CD4-positive, CD25-positive, alpha-beta regulatory T cell (primary cell): ENCODE measurements at regions not wholly inside any gene's neighbourhood (a gene's known extent, or its start where the extent isn't known, plus 50 kb on each side); places are given as distances from the start of the nearest gene placed in this dataset.
A peak's percentile ranks its signal among the peaks of the same experiment; 100 is the strongest.

ENCODE experiments used
- ATAC-seq, 2 donors: fragments of 150-1000 bp; cut with Tn5 transposase; one replicate each; pipeline ENCODE4 v1.10.0; 2021; ENCODE audit warnings: low read depth in 2 of 2, moderate number of reproducible peaks in 2 of 2, moderate library complexity in 1 of 2
- DNase-seq, 3 donors: peaks; one replicate each; pipeline versions ENCODE4 v3.0.0 to v3.0.0-alpha.2; 2012 to 2022; ENCODE audit warnings: mixed read lengths in 1 of 3
- H3K27ac ChIP-seq: one replicate; pipeline ENCODE4 v1.7.0; 2013; ENCODE audit warnings: mild to moderate bottlenecking, low read length; ENCODE audit not compliant: insufficient read depth, poor library complexity, severe bottlenecking
- H3K27me3 ChIP-seq: one replicate; pipeline ENCODE4 v1.7.0; 2013; ENCODE audit warnings: low read length; ENCODE audit not compliant: control insufficient read depth, insufficient read depth
- H3K36me3 ChIP-seq: one replicate; pipeline ENCODE4 v1.7.0; 2013; ENCODE audit warnings: mild to moderate bottlenecking, low read length, moderate library complexity; ENCODE audit not compliant: control insufficient read depth, insufficient read depth
- H3K4me1 ChIP-seq: 2 replicates; pipeline ENCODE4 v1.7.0; 2013; ENCODE audit warnings: mild to moderate bottlenecking, low read length; ENCODE audit not compliant: insufficient read depth, control insufficient read depth, poor library complexity, severe bottlenecking
- H3K4me3 ChIP-seq: one replicate; pipeline ENCODE4 v1.7.0; 2013; ENCODE audit warnings: low read depth, mild to moderate bottlenecking, low read length, moderate library complexity
- H3K9me3 ChIP-seq, 2 experiments: 1 replicate in 1 of 2; 2 replicates in 1 of 2; pipeline ENCODE4 v1.7.0; 2013; ENCODE audit warnings: low read length in 2 of 2, mild to moderate bottlenecking in 1 of 2, moderate library complexity in 1 of 2; ENCODE audit not compliant: control insufficient read depth in 2 of 2
- H3K27ac Mint-ChIP-seq, 3 donors: one replicate each; pipeline ENCODE4 v1.8.0; 2020 to 2022; ENCODE audit warnings: mild to moderate bottlenecking in 3 of 3, mixed read lengths in 3 of 3, moderate library complexity in 2 of 3
- H3K27me3 Mint-ChIP-seq: one replicate; pipeline ENCODE4 v1.8.0; 2022; ENCODE audit warnings: mild to moderate bottlenecking, mixed read lengths
- H3K36me3 Mint-ChIP-seq: one replicate; pipeline ENCODE4 v1.8.0; 2020; ENCODE audit warnings: mixed read lengths
- H3K4me1 Mint-ChIP-seq, 4 donors: one replicate each; pipeline ENCODE4 v1.8.0; 2020 to 2022; ENCODE audit warnings: mixed read lengths in 4 of 4, mild to moderate bottlenecking in 1 of 4
- H3K4me3 Mint-ChIP-seq, 4 donors: one replicate each; pipeline ENCODE4 v1.8.0; 2020 to 2022; ENCODE audit warnings: mild to moderate bottlenecking in 4 of 4, mixed read lengths in 4 of 4, moderate library complexity in 3 of 4
- H3K9me3 Mint-ChIP-seq, 7 donors: one replicate each; pipeline ENCODE4 v1.8.0; 2020 to 2022; ENCODE audit warnings: mixed read lengths in 7 of 7, mild to moderate bottlenecking in 3 of 7, moderate library complexity in 2 of 7

DNA sequence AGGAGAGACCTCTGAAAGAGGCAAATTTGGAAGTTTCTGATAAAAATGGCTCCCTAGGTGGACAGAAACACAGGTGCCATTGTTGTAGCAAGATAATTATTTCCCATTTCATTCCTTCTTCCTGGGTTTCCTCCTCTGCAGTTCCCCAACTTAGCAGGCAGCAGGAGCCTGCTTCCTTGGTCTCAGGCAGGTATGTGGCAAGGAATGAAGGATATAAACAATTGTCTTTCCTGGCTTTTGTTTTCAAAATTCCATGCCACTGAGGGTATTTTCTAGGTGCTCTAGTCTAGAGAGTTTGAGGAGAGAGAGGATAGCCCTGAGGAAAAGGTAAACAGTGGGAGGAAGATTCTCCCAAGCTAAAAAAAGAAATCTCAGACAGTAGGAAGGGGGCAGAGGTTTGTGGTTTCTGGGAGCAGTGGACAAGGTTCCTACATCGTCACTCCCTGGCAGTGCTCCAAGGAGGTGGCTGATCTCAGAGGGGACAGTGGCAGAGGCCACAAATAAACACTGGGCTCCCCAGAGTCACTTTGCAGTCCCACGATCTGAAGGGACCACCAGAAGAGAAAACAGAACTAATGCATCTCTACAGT, 82.6 kb upstream of the IGF1 start:
- Mint-ChIP-seq H3K27ac (no peak overlapping the region), H3K4me3 (no peak overlapping the region), H3K36me3 (no peaks in the 10 kb centered on the region), H3K9me3 (peaks cover 0 to 7% (median 2%) of the 10 kb centered on the region in 7 donors), H3K4me1 (no peaks in the 10 kb centered on the region), H3K27me3 (no peaks in the 10 kb centered on the region)
- Histone ChIP-seq H3K9me3 (no peaks in the 10 kb centered on the region), H3K4me3 (no peak overlapping the region), H3K36me3 (no peaks in the 10 kb centered on the region), H3K4me1 (no peaks in the 10 kb centered on the region), H3K27me3 (no peaks in the 10 kb centered on the region), H3K27ac (no peak overlapping the region)
- ATAC-seq (no peak), DNase-seq (no peak)

DNA sequence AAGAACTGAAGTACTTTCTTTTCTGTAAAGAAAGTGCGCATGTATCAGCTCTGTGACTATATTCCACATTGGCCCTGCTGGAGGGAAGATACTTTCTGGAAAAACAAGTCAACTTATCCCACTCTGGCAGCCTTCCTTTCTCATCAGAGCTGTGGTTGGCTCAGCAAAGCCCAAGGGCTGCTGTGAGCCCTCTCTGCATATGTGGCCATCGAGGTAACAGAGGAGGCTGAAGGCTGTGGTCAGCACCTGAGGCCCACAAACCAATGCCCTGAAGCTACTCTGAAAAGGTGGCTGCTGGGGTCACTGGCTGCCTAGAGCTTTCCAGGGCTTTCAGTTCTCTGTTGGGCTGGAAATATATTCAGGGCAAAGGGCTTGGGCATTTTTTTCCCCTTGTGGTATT, 70.8 kb upstream of the IGF1 start:
- no peak for DNase-seq
- H3K36me3 ChIP-seq, result no peaks in the 10 kb centered on the region
- no peaks in the 10 kb centered on the region for H3K9me3 ChIP-seq
- no peak overlapping the region for H3K4me3 ChIP-seq
- no peaks in the 10 kb centered on the region for H3K4me1 Mint-ChIP-seq
- no peak overlapping the region for H3K4me3 Mint-ChIP-seq
- H3K27me3 ChIP-seq, result no peaks in the 10 kb centered on the region
- H3K4me1 ChIP-seq, result no peaks in the 10 kb centered on the region
- peaks cover 0 to 4% (median 0%) of the 10 kb centered on the region in 7 donors for H3K9me3 Mint-ChIP-seq
- H3K27me3 Mint-ChIP-seq, result peaks cover 5% of the 10 kb centered on the region
- H3K27ac ChIP-seq, result no peak overlapping the region
- H3K36me3 Mint-ChIP-seq, result no peaks in the 10 kb centered on the region
- no peak overlapping the region for H3K27ac Mint-ChIP-seq
- no peak for ATAC-seq

DNA sequence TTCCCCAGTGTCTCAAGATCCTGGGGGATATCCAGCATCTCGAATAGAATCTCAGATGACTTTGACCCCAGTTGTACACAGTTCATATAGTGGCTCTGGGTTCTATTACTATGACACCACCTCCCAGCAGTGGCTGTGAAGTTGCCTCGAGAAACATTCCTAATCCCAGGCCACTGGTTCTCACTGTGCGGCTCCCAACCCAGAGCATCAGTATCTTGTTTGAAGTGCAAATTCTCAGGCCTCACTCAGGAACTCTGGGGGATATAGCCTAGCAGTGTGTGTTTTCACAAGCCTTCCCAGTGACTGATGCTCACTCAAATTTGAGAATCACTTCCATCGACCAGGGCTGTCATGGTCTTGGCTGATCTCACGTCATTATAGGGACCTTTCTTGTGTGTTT, 69.3 kb upstream of the IGF1 start:
- Histone ChIP-seq H3K27me3 (no peaks in the 10 kb centered on the region), H3K36me3 (no peaks in the 10 kb centered on the region), H3K9me3 (no peaks in the 10 kb centered on the region), H3K27ac (no peak overlapping the region), H3K4me3 (no peak overlapping the region), H3K4me1 (no peaks in the 10 kb centered on the region)
- Mint-ChIP-seq H3K4me3 (no peak overlapping the region), H3K27ac (no peak overlapping the region), H3K27me3 (peaks cover 5% of the 10 kb centered on the region), H3K9me3 (peaks cover 0 to 4% (median 0%) of the 10 kb centered on the region in 7 donors), H3K4me1 (no peaks in the 10 kb centered on the region), H3K36me3 (no peaks in the 10 kb centered on the region)
- ATAC-seq (no peak), DNase-seq (no peak)

DNA sequence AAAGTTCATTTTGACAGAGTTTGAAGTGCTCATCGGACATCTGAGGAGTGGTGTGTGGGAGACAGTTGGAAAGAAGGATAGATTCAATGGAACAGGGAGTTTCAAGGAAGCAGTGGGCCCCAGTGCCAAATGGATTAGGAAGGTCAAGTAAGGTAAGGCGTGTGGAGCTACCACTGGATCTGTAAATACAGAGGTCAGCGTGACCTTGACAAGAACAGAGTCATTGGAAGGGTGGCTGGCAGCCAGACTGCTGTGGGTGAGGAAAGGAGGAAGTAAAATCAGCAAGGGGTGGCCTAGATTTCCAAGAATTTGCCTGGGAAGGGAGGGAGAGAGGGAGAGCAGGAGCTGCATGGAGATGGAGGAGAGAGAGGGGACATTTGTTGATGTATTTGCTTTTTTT, 68.2 kb upstream of the IGF1 start:
- peaks cover 10% of the 10 kb centered on the region for H3K27me3 Mint-ChIP-seq

DNA sequence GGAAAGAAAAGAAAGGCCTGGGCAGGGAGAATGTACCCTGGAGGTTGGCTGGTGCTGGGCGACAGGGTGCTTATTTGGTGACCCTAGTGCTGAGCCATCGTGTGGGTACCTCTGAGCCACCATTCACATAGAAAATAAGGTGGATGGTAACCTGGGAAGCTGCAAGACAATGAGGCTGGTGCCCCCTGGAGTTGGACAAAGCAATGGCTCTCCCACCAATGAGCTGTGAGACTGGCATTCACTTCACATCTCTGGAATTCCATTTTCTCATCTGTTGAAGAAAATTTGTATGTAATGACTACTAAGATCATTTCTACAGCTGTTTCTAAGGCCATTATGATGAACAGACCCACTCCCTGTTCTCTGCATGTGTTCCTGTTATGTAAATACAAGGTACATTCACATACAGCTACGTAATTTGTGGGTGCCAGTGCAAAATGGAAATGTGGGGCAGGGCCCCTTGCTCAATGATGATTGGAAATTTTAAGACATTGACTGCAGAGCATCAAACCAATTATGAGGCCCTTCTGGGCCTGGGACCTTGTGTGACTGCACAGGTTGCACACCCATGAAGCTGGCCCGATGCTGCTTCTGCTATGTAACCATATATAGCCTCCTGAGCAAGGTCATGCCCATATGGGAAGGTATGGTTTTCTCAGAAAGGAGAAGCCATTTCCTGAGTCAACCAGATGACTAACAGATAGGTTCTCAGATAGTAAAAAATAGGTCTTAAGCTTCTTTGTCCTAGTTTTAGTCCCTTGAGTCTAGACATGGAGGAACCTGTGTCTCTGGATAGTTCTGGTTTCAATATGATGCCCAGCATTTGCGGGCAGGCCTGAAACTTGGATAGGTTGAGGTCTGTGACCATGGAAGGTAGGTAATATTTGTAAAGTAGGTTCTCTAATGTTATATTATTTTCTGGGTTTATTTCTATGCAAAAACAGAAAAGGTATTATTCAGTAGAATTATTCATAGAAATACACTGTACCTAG, 63.4 kb upstream of the IGF1 start:
- ATAC-seq, result no peak
- DNase-seq, result peak in 1 of 3 donors; percentile 7

More for the DNA sequence above, 68.2 kb upstream of the IGF1 start:
- ATAC-seq (no peak), DNase-seq (no peak)
- no peak overlapping the region for H3K27ac Mint-ChIP-seq
- H3K27ac ChIP-seq, result no peak overlapping the region
- H3K4me1 Mint-ChIP-seq, result no peaks in the 10 kb centered on the region
- H3K36me3 ChIP-seq, result no peaks in the 10 kb centered on the region
- no peaks in the 10 kb centered on the region for H3K36me3 Mint-ChIP-seq
- H3K9me3 ChIP-seq, result no peaks in the 10 kb centered on the region
- H3K9me3 Mint-ChIP-seq, result peaks cover 0 to 4% (median 0%) of the 10 kb centered on the region in 7 donors
- H3K27me3 ChIP-seq, result no peaks in the 10 kb centered on the region
- H3K4me1 ChIP-seq, result no peaks in the 10 kb centered on the region
- no peak overlapping the region for H3K4me3 Mint-ChIP-seq
- no peak overlapping the region for H3K4me3 ChIP-seq

DNA sequence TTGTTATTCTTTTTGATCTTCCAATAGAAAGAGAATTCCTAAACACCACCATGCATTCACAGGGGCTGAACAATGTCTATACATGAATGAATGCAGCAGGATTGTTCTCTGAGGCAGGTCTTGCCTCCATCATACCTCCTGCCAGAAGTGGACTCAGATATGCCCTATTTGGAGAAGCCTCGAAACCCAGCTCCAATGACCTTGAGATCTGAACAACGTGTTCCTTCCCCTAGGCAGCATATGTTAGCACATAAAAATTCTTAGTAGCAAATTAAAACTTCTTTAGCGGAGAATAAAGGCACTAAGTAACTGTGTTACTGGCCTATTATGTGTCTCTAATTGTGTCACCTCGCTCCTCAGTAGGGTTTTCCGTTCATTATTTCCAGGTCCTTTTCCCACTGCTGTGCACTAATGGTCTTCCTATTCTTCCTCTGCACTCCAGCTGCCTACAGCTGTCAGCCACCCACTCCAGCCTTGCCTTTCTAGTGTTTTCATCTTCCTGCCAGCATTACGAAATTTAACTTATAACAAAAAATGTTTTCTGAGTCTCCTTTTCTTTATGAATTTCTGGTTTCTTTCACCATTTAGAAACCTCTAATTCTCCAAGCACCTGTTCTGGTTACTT, 62.6 kb upstream of the IGF1 start:
- no peak for DNase-seq
- no peak for ATAC-seq
- H3K9me3 Mint-ChIP-seq, result no peaks in the 10 kb centered on the region

More for the DNA sequence above, 63.4 kb upstream of the IGF1 start:
- Mint-ChIP-seq H3K4me1 (no peaks in the 10 kb centered on the region), H3K27me3 (peaks cover 12% of the 10 kb centered on the region), H3K4me3 (no peak overlapping the region), H3K27ac (no peak overlapping the region), H3K9me3 (no peaks in the 10 kb centered on the region), H3K36me3 (no peaks in the 10 kb centered on the region)
- Histone ChIP-seq H3K9me3 (no peaks in the 10 kb centered on the region), H3K36me3 (no peaks in the 10 kb centered on the region), H3K4me1 (no peaks in the 10 kb centered on the region), H3K4me3 (no peak overlapping the region), H3K27me3 (no peaks in the 10 kb centered on the region), H3K27ac (no peak overlapping the region)

DNA sequence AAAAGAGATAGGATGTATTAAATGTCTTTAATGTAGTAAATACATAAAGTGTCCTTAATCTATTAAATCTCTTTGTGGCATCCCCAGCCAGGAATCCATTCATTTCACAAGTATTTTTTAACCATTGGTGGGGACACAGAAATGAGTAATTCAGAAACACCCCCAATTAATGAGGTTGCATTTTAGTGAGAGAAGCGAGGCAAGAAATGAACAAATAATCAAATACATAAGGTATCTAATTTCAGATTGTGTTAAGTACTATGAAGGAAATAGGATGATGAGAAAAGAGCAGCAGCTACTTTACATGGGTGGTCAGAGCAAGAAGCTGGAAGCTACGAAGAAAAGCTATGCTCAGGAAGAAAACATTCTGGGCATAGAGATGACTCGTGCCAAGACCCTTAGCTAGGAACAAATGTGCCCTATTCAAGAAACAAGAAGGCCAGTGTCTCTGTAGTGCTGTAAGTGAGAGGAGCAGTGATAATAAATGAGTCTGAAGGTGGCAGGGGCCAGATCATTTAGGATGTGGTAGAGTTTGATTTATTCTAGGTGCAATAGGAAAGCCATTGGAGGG, 60.5 kb upstream of the IGF1 start:
- ATAC-seq (no peak), DNase-seq (no peak)
- Mint-ChIP-seq H3K4me3 (no peak overlapping the region), H3K27me3 (peaks cover 12% of the 10 kb centered on the region), H3K9me3 (no peaks in the 10 kb centered on the region), H3K36me3 (no peaks in the 10 kb centered on the region), H3K27ac (no peak overlapping the region), H3K4me1 (no peaks in the 10 kb centered on the region)
- no peaks in the 10 kb centered on the region for H3K36me3 ChIP-seq
- H3K27ac ChIP-seq, result no peak overlapping the region
- H3K27me3 ChIP-seq, result no peaks in the 10 kb centered on the region
- no peak overlapping the region for H3K4me3 ChIP-seq
- H3K4me1 ChIP-seq, result no peaks in the 10 kb centered on the region
- H3K9me3 ChIP-seq, result no peaks in the 10 kb centered on the region

More for the DNA sequence above, 62.6 kb upstream of the IGF1 start:
- Histone ChIP-seq H3K27ac (no peak overlapping the region), H3K4me1 (no peaks in the 10 kb centered on the region), H3K4me3 (no peak overlapping the region), H3K9me3 (no peaks in the 10 kb centered on the region), H3K27me3 (no peaks in the 10 kb centered on the region), H3K36me3 (no peaks in the 10 kb centered on the region)
- no peak overlapping the region for H3K27ac Mint-ChIP-seq
- H3K4me1 Mint-ChIP-seq, result no peaks in the 10 kb centered on the region
- peaks cover 12% of the 10 kb centered on the region for H3K27me3 Mint-ChIP-seq
- no peaks in the 10 kb centered on the region for H3K36me3 Mint-ChIP-seq
- H3K4me3 Mint-ChIP-seq, result no peak overlapping the region
